Gastroesophageal sphincter (tissue), 4 donors: ENCODE measurements at regions not wholly inside any gene's neighbourhood (a gene's known extent, or its start where the extent isn't known, plus 50 kb on each side); places are given as distances from the start of the nearest gene placed in this dataset.

Source experiments
- ATAC-seq: fragments of 150-250 bp; one replicate; pipeline ENCODE4 v1.9.1; 2016; ENCODE audit warnings: mild to moderate bottlenecking, moderate library complexity
- H3K27ac ChIP-seq, 4 donors: fragments of 200-600 bp; sonication (generic) in 3 of 4; 1 replicate in 3 of 4; 2 replicates in 1 of 4; pipeline ENCODE4 v1.5.1; 2016 to 2019
- H3K27me3 ChIP-seq: fragments of 200-600 bp; sonication (generic); one replicate; pipeline ENCODE4 v1.5.1; 2019
- H3K36me3 ChIP-seq, 2 donors: fragments of 200-600 bp; sonication (generic); one replicate each; pipeline ENCODE4 v1.5.1; 2019; ENCODE audit warnings: control low read depth in 1 of 2
- H3K4me1 ChIP-seq, 3 donors: fragments of 200-600 bp; sonication (generic); 1 replicate in 2 of 3; 2 replicates in 1 of 3; pipeline ENCODE4 v1.5.1; 2016 to 2019; ENCODE audit warnings: control low read depth in 2 of 3
- H3K4me3 ChIP-seq, 2 donors: fragments of 200-600 bp; sonication (generic); one replicate each; pipeline ENCODE4 v1.5.1; 2019; ENCODE audit warnings: mild to moderate bottlenecking in 1 of 2, moderate library complexity in 1 of 2
- H3K9me3 ChIP-seq, 3 donors: fragments of 200-600 bp; sonication (generic); one replicate each; pipeline ENCODE4 v1.5.1; 2017 to 2019; ENCODE audit warnings: control low read depth in 2 of 3
- CTCF ChIP-seq, 4 experiments: fragments of 200-600 bp in 2 of 4; fragments of 450-650 bp in 2 of 4; sonication (generic) in 1 of 4; IDR thresholded peaks; one replicate each; pipeline ENCODE4 v1.5.1; 2017 to 2019; ENCODE audit warnings: antibody characterized with exemption in 4 of 4, mild to moderate bottlenecking in 2 of 4, moderate library complexity in 2 of 4
- EP300 ChIP-seq: sonication (generic); formaldehyde crosslinking; IDR thresholded peaks from one replicate; pipeline ENCODE4 v1.6.1; 2017; ENCODE audit warnings: antibody characterized with exemption, mild to moderate bottlenecking
- POLR2A ChIP-seq, 2 donors: fragments of 450-650 bp; IDR thresholded peaks; one replicate each; pipeline ENCODE4 v1.6.1; 2017; ENCODE audit warnings: antibody characterized with exemption in 2 of 2, mild to moderate bottlenecking in 2 of 2, moderate library complexity in 1 of 2
- POLR2AphosphoS5 ChIP-seq: sonication (generic); formaldehyde crosslinking; IDR thresholded peaks from one replicate; pipeline ENCODE4 v1.6.1; 2017; ENCODE audit warnings: antibody characterized with exemption
- WGBS, 2 donors: methylation state at CpG; one replicate each; pipeline ENCODE4 v1.1.5; 2018; ENCODE audit warnings: low coverage in 1 of 2; 5-methylcytosine and 5-hydroxymethylcytosine counted together

GRCh38 chr18:72636611-72637010 lies 92.5 kb upstream of the CBLN2 start:
- Histone ChIP-seq H3K27ac (no peak overlapping the region), H3K36me3 (no peaks in the 10 kb centered on the region), H3K4me3 (no peak overlapping the region), H3K4me1 (no peaks in the 10 kb centered on the region), H3K9me3 (no peaks in the 10 kb centered on the region), H3K27me3 (no peaks in the 10 kb centered on the region)
- TF ChIP-seq EP300 = no peak
- no peak for TF ChIP-seq POLR2AphosphoS5
- no peak for TF ChIP-seq POLR2A (IDR thresholded peaks at IDR 0.05)
- no peak for TF ChIP-seq CTCF (IDR thresholded peaks at IDR 0.05)
- no peak for ATAC-seq

GRCh38 chr18:72634500-72634899 lies 90.4 kb upstream of the CBLN2 start:
- no peak for ATAC-seq
- no peaks in the 10 kb centered on the region for H3K4me1 ChIP-seq
- no peak overlapping the region for H3K27ac ChIP-seq
- H3K27me3 ChIP-seq = no peaks in the 10 kb centered on the region
- no peaks in the 10 kb centered on the region for H3K9me3 ChIP-seq
- 52 to 63% methylated on average over 2 of the region's 2 CpGs for WGBS, 2 donors
- H3K4me3 ChIP-seq = no peak overlapping the region
- H3K36me3 ChIP-seq = no peaks in the 10 kb centered on the region
- TF ChIP-seq POLR2A (IDR thresholded peaks at IDR 0.05) (no peak), CTCF (IDR thresholded peaks at IDR 0.05) (no peak), EP300 (no peak), POLR2AphosphoS5 (no peak)

- Histone ChIP-seq H3K4me3 (no peak overlapping the region), H3K9me3 (no peaks in the 10 kb centered on the region), H3K27me3 (no peaks in the 10 kb centered on the region), H3K4me1 (no peaks in the 10 kb centered on the region), H3K36me3 (no peaks in the 10 kb centered on the region), H3K27ac (no peak overlapping the region)
- TF ChIP-seq EP300 = no peak
- TF ChIP-seq CTCF (IDR thresholded peaks at IDR 0.05) = no peak
- no peak for TF ChIP-seq POLR2A (IDR thresholded peaks at IDR 0.05)
- no peak for TF ChIP-seq POLR2AphosphoS5
- 58 to 64% methylated on average over 5 of the region's 5 CpGs for WGBS, 2 donors
- no peak for ATAC-seq
Observed at GRCh38 chr18:72630991-72631390, 86.8 kb upstream of the CBLN2 start.

- ATAC-seq = no peak
- no peak for TF ChIP-seq POLR2A (IDR thresholded peaks at IDR 0.05)
- no peak for TF ChIP-seq EP300
- TF ChIP-seq CTCF (IDR thresholded peaks at IDR 0.05) = no peak
- TF ChIP-seq POLR2AphosphoS5 = no peak
- no peaks in the 10 kb centered on the region for H3K9me3 ChIP-seq
- H3K4me1 ChIP-seq = no peaks in the 10 kb centered on the region
- H3K27me3 ChIP-seq = no peaks in the 10 kb centered on the region
- H3K27ac ChIP-seq = no peak overlapping the region
- no peak overlapping the region for H3K4me3 ChIP-seq
- WGBS, 2 donors = 50 to 53% methylated on average over 3 to 4 of the region's 4 CpGs
- H3K36me3 ChIP-seq = no peaks in the 10 kb centered on the region
Observed at GRCh38 chr18:72623444-72623843, 79.3 kb upstream of the CBLN2 start.

GRCh38 chr18:72613534-72613930 lies 69.4 kb upstream of the CBLN2 start:
- WGBS, 2 donors = 23 to 38% methylated on average over 4 of the region's 4 CpGs
- Histone ChIP-seq H3K27ac (no peak overlapping the region), H3K36me3 (no peaks in the 10 kb centered on the region), H3K27me3 (no peaks in the 10 kb centered on the region), H3K9me3 (no peaks in the 10 kb centered on the region), H3K4me3 (no peak overlapping the region), H3K4me1 (no peaks in the 10 kb centered on the region)
- no peak for TF ChIP-seq EP300
- no peak for TF ChIP-seq POLR2AphosphoS5
- TF ChIP-seq CTCF (IDR thresholded peaks at IDR 0.05) = no peak
- TF ChIP-seq POLR2A (IDR thresholded peaks at IDR 0.05) = no peak
- no peak for ATAC-seq
